Muscle layer of duodenum (tissue), 2 donors: ENCODE measurements at regions not wholly inside any gene's neighbourhood (a gene's known extent, or its start where the extent isn't known, plus 50 kb on each side); places are given as distances from the start of the nearest gene placed in this dataset.
"Not testable (repeated sequence)": the region's sequence is repeated elsewhere in the genome, so short reads cannot be mapped to it uniquely, and the experiment has no call there.

ENCODE experiments used
- H3K27ac ChIP-seq: one replicate; pipeline ENCODE4 v1.7.0; 2013; ENCODE audit warnings: mild to moderate bottlenecking, low read length
- H3K27me3 ChIP-seq: one replicate; pipeline ENCODE4 v1.7.0; 2013; ENCODE audit warnings: low read depth, mild to moderate bottlenecking, control low read depth, low read length
- H3K36me3 ChIP-seq, 2 donors: one replicate each; pipeline ENCODE4 v1.7.0; 2013; ENCODE audit warnings: low read length in 2 of 2, control low read depth in 1 of 2, mild to moderate bottlenecking in 1 of 2; ENCODE audit not compliant: insufficient read depth in 2 of 2, control insufficient read depth in 1 of 2
- H3K4me1 ChIP-seq, 2 donors: one replicate each; pipeline ENCODE4 v1.7.0; 2013; ENCODE audit warnings: low read length in 2 of 2, mild to moderate bottlenecking in 2 of 2, control low read depth in 1 of 2, moderate library complexity in 1 of 2; ENCODE audit not compliant: insufficient read depth in 2 of 2, control insufficient read depth in 1 of 2
- H3K4me3 ChIP-seq, 2 donors: one replicate each; pipeline ENCODE4 v1.7.0; 2013; ENCODE audit warnings: low read length in 2 of 2, low read depth in 1 of 2, mild to moderate bottlenecking in 1 of 2
- H3K9me3 ChIP-seq, 2 donors: one replicate each; pipeline ENCODE4 v1.7.0; 2013; ENCODE audit warnings: low read length in 2 of 2, control low read depth in 1 of 2, mild to moderate bottlenecking in 1 of 2; ENCODE audit not compliant: control insufficient read depth in 1 of 2
- donor health status: healthy.

DNA sequence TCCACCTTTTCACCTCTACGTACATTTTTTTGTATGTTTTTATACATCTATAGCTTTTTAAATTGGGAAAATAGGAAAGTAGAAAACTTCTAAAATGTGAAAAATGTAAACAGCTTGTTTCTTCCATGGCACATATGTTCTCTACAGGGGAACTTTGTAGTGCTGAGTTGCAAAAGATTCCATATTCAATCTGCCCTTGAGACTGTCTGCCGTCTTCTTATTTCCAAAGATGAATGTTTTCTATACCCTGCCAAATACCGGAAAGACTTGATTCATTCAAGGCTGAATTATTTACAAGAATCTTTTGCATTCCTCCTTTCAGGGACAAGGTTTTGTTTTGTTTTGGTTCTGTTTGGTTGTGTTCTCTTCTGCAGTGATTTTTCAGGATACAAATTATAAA lies 1334.5 kb upstream of the ADGRL4 start:
- Histone ChIP-seq H3K4me1 (no peaks in the 10 kb centered on the region), H3K36me3 (no peaks in the 10 kb centered on the region), H3K27me3 (no peaks in the 10 kb centered on the region), H3K27ac (no peak overlapping the region), H3K9me3 (peaks cover 0 to 9% of the 10 kb centered on the region in 2 donors), H3K4me3 (no peak overlapping the region)

DNA sequence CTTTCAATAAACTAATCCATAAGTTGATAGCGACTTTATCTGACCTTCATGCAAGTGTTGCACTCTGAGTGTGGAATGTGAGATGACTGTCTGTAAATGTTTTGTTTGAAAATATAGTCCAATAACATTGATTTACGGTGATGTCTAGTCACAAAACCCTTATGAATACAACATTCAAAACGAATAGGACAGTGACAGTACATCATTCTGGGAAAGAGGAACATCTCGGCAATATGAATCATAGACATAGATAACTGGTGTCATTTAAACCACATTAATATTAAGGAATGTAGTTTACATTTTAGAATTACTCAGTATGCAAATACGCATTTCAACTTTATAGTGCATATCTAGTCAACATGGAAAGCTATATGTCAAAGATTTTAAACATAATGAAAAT lies 1311.6 kb upstream of the ADGRL4 start:
- no peaks in the 10 kb centered on the region for H3K36me3 ChIP-seq
- H3K27ac ChIP-seq = no peak overlapping the region
- no peaks in the 10 kb centered on the region for H3K4me1 ChIP-seq
- no peaks in the 10 kb centered on the region for H3K27me3 ChIP-seq
- no peaks in the 10 kb centered on the region for H3K9me3 ChIP-seq
- no peak overlapping the region for H3K4me3 ChIP-seq

DNA sequence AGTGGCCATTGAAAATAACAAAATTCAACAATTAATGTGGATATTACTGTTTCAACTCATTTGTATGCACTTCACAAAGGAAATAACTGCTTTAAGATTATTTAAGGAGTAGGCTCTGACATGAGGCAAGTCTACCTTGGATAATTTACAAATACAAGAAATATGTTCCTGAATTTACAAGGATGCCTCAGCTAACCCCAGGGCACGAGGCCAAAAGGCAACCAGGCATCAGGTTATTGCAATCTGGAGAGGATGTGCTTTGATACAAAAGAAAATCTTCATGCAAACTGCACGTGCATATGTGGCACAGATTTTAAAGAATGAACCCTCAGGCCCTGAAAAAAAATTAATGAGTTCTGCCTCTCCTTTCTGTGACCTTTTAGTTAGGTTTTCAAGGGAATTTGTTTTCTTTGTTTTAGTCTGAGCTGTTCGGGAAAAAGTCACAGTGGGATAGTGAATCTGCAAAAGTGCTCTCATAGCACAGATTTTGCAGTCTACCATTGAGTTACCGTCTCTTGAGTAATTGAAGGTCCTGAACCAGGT lies 1304.2 kb upstream of the ADGRL4 start:
- no peaks in the 10 kb centered on the region for H3K36me3 ChIP-seq
- no peaks in the 10 kb centered on the region for H3K4me1 ChIP-seq
- H3K27ac ChIP-seq = no peak overlapping the region
- no peaks in the 10 kb centered on the region for H3K27me3 ChIP-seq
- H3K9me3 ChIP-seq = no peaks in the 10 kb centered on the region
- no peak overlapping the region for H3K4me3 ChIP-seq

DNA sequence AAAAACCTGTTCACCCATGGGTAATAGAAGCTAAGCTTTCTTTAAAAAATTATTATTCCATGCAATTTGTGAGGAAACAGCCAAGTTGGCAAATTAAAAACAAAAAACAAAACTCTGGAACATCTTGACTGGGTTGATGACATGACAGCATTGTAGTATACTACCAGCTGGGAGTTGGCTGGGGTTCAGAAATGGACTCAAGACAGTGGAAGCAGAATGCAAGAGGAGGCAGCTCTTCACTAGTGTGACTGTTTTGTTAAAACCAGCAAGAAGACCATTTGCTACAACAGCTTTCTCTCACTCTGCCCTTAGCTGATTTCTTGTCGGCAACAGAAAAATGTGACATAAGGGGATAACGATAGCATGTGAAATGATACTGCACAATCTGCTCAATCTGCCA lies 1298.9 kb upstream of the ADGRL4 start:
- no peaks in the 10 kb centered on the region for H3K4me1 ChIP-seq

DNA sequence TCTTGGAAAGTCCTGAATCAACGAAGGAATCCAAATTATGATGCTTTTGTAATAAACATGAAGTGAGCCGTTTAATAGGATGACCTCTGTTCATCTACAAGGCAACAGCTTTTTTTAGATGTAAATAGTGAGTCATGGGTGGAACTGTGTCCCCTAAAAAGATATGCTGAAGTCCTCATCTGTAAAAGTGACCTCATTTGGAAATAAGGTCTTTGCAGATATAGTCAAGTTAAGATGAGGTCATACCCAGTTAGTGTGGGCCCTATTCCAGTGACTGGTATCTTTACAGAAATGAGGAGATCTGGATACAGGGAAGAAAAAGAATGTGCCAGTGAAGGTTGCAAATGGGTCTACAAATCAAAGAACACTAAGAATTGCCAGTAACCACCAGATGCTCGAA lies 1287.3 kb upstream of the ADGRL4 start:
- Histone ChIP-seq H3K27ac (no peak overlapping the region), H3K4me1 (no peaks in the 10 kb centered on the region), H3K4me3 (no peak overlapping the region), H3K36me3 (no peaks in the 10 kb centered on the region), H3K27me3 (no peaks in the 10 kb centered on the region), H3K9me3 (peaks cover 0 to 1% of the 10 kb centered on the region in 2 donors)

More for the DNA sequence above, 1298.9 kb upstream of the ADGRL4 start:
- Histone ChIP-seq H3K4me3 (no peak overlapping the region), H3K36me3 (no peaks in the 10 kb centered on the region), H3K27ac (no peak overlapping the region), H3K9me3 (no peaks in the 10 kb centered on the region), H3K27me3 (no peaks in the 10 kb centered on the region)

DNA sequence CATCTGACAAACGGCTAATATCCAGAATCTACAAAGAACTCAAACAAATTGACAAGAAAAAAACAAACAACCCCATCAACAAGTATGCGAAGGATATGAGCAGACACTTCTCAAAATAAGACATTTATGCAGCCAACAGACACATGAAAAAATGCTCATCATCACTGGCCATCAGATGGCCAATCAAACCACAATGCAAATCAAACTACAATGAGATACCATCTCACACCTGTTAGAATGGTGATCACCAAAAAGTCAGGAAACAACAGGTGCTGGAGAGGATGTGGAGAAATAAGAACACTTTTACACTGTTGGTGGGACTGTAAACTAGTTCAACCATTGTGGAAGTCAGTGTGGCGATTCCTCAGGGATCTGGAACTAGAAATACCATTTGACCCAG lies 1282.2 kb upstream of the ADGRL4 start:
- H3K27ac ChIP-seq, H3K9me3 ChIP-seq, H3K4me3 ChIP-seq, H3K27me3 ChIP-seq, H3K36me3 ChIP-seq, H3K4me1 ChIP-seq: not testable (repeated sequence)

DNA sequence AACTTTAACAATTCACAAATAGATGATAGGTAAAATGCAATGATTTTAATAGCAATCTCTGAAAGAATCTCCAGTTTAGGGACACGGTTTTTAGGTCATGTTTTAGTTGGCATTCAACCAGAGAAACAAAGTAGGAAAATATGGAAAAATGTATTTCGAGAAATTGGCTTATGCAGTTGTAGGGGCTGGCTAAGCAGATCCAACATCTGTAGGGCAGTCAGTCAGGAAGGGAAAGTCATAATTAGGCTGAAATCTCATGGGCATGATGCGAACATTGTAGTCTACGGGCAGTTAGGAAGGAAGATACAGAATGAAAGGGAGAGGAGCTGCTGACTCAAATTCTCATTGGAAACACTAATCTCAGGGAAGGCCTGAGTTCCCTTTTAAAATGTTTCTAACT lies 1276.0 kb upstream of the ADGRL4 start:
- Histone ChIP-seq H3K4me3 (no peak overlapping the region), H3K9me3 (no peaks in the 10 kb centered on the region), H3K27me3 (no peaks in the 10 kb centered on the region), H3K36me3 (no peaks in the 10 kb centered on the region), H3K27ac (no peak overlapping the region), H3K4me1 (no peaks in the 10 kb centered on the region)

DNA sequence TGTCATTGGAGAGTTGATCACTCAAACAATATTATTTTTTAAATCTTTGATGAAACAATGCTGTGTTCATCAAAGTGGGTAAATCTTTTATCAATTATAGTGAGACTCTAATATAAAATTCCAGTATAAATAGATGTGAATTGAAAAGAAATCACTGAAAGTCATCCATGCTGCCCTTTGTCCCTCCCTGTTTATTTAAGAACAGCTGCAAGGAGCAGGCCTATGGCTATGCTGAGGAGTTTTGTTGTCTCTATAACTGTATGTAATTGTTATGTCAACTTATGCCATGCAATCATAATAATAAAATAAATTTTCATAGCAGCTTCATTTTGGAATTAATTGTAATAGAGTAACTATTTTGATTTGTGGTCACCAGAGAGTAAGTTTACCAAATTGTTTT lies 1272.4 kb upstream of the ADGRL4 start:
- Histone ChIP-seq H3K4me1 (no peaks in the 10 kb centered on the region), H3K9me3 (no peaks in the 10 kb centered on the region), H3K27ac (no peak overlapping the region), H3K36me3 (no peaks in the 10 kb centered on the region), H3K4me3 (no peak overlapping the region), H3K27me3 (no peaks in the 10 kb centered on the region)

DNA sequence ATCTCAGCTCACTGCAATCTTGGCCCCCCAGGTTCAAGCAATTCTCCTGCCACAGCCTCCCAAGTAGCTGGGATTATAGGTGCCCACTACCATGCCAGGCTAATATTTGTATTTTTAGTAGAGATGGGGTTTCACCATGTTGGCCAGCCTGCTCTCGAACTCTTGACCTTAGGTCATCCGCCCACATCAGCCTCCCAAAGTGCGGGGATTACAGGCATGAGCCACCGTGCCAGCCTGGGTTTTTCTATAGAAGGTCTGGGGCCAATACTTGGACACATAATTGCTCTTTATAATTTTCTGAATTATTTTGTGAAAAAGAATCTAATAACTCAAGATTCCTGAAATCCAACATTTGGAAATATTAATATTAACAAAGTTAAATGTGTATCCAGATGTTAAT lies 1267.7 kb upstream of the ADGRL4 start:
- Histone ChIP-seq H3K4me1 (no peaks in the 10 kb centered on the region), H3K27me3 (no peaks in the 10 kb centered on the region), H3K27ac (no peak overlapping the region), H3K36me3 (no peaks in the 10 kb centered on the region), H3K4me3 (no peak overlapping the region), H3K9me3 (no peaks in the 10 kb centered on the region)

DNA sequence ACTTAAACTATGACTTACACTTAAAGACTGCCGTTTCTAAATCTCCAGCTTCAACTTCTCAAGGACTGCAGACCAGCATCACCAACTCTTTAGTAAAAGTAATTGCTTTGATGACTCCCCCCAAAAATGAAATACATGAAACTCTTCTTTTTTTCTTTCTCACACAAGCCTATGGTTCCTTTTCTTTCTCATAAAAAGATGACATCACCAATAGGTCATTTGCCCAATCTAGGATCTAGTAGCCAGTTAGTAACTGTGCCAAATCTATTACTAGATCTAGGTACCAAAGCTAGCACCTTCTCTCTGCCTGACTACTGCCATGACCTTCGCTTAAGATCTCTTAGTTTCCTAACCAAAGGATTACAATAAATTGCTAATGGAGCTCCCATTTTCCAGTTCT lies 1266.0 kb upstream of the ADGRL4 start:
- H3K4me3 ChIP-seq = no peak overlapping the region
- H3K27me3 ChIP-seq = no peaks in the 10 kb centered on the region
- H3K27ac ChIP-seq = no peak overlapping the region
- no peaks in the 10 kb centered on the region for H3K4me1 ChIP-seq
- H3K36me3 ChIP-seq = no peaks in the 10 kb centered on the region
- H3K9me3 ChIP-seq = no peaks in the 10 kb centered on the region

DNA sequence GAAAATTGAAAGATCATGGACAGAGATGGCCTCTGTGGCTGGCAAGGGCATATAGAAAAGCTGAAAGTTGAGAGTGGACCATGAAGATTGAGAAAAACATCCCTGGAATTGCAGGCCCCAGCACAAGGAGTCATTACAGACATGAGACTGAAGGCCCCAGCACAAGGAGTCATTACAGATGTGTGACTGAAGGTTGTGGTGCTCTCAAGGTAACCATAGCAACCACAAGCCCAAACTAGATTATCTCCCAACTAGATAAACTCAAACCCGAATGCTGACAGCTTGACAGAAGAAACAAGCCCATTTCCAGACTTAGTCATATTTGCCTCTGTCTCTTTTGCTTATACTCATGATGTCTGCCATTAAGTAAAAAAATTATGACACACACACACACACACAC lies 1252.1 kb upstream of the ADGRL4 start:
- Histone ChIP-seq H3K36me3 (no peaks in the 10 kb centered on the region), H3K9me3 (peaks cover 0 to 10% of the 10 kb centered on the region in 2 donors), H3K4me1 (no peaks in the 10 kb centered on the region)

DNA sequence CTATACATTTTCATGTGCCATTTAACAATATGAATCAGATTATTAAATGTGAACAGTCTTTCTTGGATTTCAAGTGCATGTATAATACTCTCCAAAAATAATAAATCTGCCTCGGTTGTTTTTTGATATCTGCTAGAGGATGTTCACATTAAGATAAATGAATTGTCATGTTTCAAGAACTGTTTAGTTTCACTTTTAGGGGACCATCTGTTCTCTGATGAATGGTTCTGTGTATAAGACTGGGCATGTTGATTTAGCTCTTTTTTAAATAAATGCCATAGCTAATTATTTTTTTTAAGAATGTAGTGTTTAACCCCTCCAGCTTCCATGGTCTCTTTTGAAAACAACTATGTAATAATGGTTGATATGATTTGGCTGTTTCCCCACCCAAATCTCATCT lies 1245.1 kb upstream of the ADGRL4 start:
- Histone ChIP-seq H3K4me3 (no peak overlapping the region), H3K36me3 (no peaks in the 10 kb centered on the region), H3K4me1 (no peaks in the 10 kb centered on the region), H3K9me3 (peaks cover 0 to 2% of the 10 kb centered on the region in 2 donors), H3K27ac (no peak overlapping the region), H3K27me3 (no peaks in the 10 kb centered on the region)

More for the DNA sequence above, 1252.1 kb upstream of the ADGRL4 start:
- Histone ChIP-seq H3K27ac (no peak overlapping the region), H3K4me3 (no peak overlapping the region), H3K27me3 (no peaks in the 10 kb centered on the region)
